ENCODE measurements at regions not wholly inside any gene's neighbourhood (a gene's known extent, or its start where the extent isn't known, plus 50 kb on each side); places are given as distances from the start of the nearest gene placed in this dataset.
A peak's percentile ranks its signal among the peaks of the same experiment; 100 is the strongest.
"Not testable (repeated sequence)": the region's sequence is repeated elsewhere in the genome, so short reads cannot be mapped to it uniquely, and the experiment has no call there.

- not testable (repeated sequence) for H3K27me3 ChIP-seq, H3K9ac ChIP-seq, H3K4me1 ChIP-seq, H3K36me3 ChIP-seq, H3K4me2 ChIP-seq, H3K4me3 ChIP-seq, H4K20me1 ChIP-seq, H3K9me3 ChIP-seq
- peak overlapping the region; percentile 41; the same call in 1 of the 2 replicates for H3K27ac ChIP-seq
These were observed 238.1 kb downstream of the GOLGA6L6 start for GRCh38 chr15:20303248-20304171.

GRCh38 chr15:20302141-20303069 is 239.2 kb downstream of the GOLGA6L6 start:
- not testable (repeated sequence) for H4K20me1 ChIP-seq, H3K27me3 ChIP-seq, H3K4me3 ChIP-seq, H3K4me1 ChIP-seq, H3K36me3 ChIP-seq, H3K27ac ChIP-seq, H3K9ac ChIP-seq, H3K4me2 ChIP-seq, H3K9me3 ChIP-seq

DNA sequence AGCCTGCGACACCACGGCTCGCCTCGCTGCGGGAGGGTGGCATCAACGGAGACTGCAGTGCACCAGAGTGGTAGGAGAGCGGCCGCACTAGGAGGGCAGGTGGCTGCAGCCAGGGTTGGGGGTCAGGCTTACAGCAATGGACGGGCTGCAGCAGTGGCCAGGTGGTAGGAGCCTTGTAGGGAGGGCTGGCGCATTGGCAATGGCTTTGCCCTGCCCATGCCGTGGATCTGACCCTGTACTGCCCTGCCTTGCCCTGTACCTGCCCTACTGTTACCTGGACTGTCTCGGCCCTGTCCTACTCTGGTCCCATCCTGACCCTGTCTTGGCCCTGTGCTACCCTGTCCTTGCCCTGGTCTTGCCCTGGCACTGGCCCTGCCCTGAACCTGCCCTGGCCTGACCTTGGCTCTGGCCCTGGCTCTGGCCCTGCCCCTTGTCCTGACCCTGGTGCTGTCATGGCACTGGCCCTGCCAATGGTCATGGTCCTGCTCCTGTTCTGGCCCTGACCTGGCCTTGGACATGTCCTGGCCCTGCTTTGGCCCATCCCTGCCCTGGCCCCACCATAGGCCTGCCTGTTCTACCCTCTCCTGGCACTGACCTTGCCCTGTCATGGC is 240.0 kb downstream of the GOLGA6L6 start:
- H3K9me3 ChIP-seq, H3K9ac ChIP-seq, H3K27ac ChIP-seq, H3K27me3 ChIP-seq, H3K4me3 ChIP-seq, H4K20me1 ChIP-seq, H3K36me3 ChIP-seq, H3K4me1 ChIP-seq, H3K4me2 ChIP-seq: not testable (repeated sequence)

- H3K9me3 ChIP-seq, H3K4me1 ChIP-seq, H3K4me2 ChIP-seq, H3K9ac ChIP-seq, H3K4me3 ChIP-seq, H3K27ac ChIP-seq, H3K36me3 ChIP-seq, H3K27me3 ChIP-seq, H4K20me1 ChIP-seq: not testable (repeated sequence)
These were observed 240.6 kb downstream of the GOLGA6L6 start for GRCh38 chr15:20301041-20301390.

DNA sequence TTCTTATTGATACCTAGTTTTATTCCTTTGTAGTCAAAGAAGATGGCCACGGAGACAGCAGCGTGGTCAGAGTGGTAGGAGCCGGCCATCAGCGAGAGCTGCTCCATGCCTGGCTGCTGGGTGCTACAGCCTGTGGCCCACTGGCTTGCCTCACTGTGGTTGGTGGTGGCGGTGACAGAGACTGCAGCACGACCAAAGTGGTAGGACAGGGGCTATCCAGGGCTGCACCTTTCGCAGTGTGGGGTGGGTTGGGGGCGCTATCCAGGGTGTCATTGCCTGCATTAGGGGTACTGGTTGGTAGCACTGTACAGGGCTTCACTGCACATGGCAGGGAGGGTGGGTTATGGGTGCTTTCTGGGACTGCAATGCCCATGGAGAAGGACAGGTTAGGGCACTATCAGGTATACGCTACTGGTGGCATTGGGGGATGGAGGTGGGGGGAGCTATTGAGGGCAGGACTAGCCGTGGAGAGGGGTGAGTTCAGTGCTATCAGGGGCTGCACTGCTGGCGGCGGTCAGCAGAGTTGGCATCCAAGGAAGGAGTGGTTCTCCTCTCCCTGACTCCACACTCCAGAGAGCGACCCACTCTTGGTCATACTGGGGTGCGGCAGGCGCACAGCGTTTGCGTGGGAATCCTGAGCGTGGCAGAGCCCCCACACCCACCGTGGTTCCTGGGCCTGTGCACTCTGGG is 241.1 kb downstream of the GOLGA6L6 start:
- H3K27ac ChIP-seq, H3K27me3 ChIP-seq, H3K36me3 ChIP-seq, H3K4me3 ChIP-seq, H3K4me2 ChIP-seq, H3K9me3 ChIP-seq, H4K20me1 ChIP-seq, H3K9ac ChIP-seq, H3K4me1 ChIP-seq: not testable (repeated sequence)

DNA sequence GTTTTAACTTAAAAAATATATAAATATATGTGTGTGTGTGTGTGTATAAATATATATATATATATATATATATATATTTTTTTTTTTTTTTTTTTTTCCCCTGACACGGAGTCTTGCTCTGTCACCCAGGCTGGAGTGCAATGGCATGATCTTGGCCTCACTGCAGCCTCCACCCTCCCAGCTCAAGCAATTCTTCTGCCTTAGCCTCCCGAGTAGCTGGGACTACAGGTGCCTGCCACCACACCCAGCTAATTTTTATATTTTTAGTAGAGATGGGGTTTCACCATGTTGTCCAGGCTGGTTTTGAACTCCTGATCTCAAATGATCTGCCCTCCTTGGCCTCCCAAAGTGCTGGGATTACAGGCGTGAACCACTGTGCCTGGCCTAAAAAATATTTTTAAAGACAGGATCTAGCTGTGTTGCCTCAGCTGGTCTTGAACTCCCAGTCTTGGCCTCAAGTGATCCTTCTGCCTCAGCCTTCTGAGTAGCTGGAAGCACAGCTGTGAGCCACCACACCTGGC is 243.9 kb downstream of the GOLGA6L6 start:
- H3K4me1 ChIP-seq, H3K36me3 ChIP-seq, H3K27me3 ChIP-seq, H3K4me2 ChIP-seq, H3K27ac ChIP-seq, H4K20me1 ChIP-seq, H3K9ac ChIP-seq, H3K4me3 ChIP-seq: not testable (repeated sequence)
- H3K9me3 ChIP-seq: peaks cover 16% of the 10 kb centered on the region

- H3K36me3 ChIP-seq, H3K27me3 ChIP-seq, H3K9ac ChIP-seq, H3K4me3 ChIP-seq, H3K4me2 ChIP-seq, H3K4me1 ChIP-seq, H3K27ac ChIP-seq, H4K20me1 ChIP-seq: not testable (repeated sequence)
- H3K9me3 ChIP-seq: peaks cover 16% of the 10 kb centered on the region
These were observed 245.3 kb downstream of the GOLGA6L6 start for GRCh38 chr15:20296261-20296660.

- Histone ChIP-seq H4K20me1 (no peaks in the 10 kb centered on the region), H3K27ac (no peak overlapping the region), H3K36me3 (no peaks in the 10 kb centered on the region), H3K4me3 (no peak overlapping the region; the same call in 1 of the 2 replicates), H3K9me3 (peaks cover 16% of the 10 kb centered on the region), H3K4me1 (no peaks in the 10 kb centered on the region), H3K4me2 (no peak overlapping the region), H3K27me3 (no peaks in the 10 kb centered on the region), H3K9ac (no peak overlapping the region)
- no peak for TF ChIP-seq Cebpa-rat (IDR thresholded peaks at IDR 0.05)
These were observed 246.3 kb downstream of the GOLGA6L6 start for GRCh38 chr15:20295238-20295811.

DNA sequence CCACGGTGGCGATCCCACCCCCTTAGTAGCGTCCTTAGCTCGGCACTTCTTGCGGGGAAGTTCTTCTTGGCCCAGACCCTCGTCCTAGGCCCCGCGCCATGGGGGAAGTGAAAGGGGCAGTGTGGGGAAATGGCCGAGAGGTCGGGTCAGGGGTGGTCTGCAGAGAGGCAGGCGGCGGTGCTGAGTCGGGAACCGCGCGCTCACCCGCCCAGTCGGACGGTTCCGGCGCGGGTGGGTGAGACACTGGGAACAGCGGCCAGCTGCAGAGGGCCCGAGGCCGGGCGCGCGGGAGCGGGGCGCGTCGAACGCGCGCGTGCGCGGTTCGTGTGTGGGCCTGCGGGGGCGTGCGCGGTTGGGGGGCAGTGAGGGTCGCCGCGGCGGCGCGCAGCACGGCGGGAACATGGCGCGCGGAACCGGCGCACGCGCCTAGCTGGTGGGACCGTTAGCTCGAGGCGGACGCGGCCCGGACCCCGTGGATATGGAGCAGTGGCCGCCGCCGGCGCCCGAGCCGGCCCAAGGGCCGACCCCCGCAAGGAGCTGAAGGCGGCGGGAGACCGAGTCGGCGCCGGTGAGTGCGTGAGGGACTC is 246.9 kb downstream of the GOLGA6L6 start:
- no peak overlapping the region; the same call in 1 of the 2 replicates for H3K4me3 ChIP-seq
- no peaks in the 10 kb centered on the region for H3K4me1 ChIP-seq
- no peaks in the 10 kb centered on the region for H4K20me1 ChIP-seq
- peaks cover 16% of the 10 kb centered on the region for H3K9me3 ChIP-seq
- no peak overlapping the region for H3K9ac ChIP-seq
- no peak for TF ChIP-seq Cebpa-rat (IDR thresholded peaks at IDR 0.05)
- no peaks in the 10 kb centered on the region for H3K36me3 ChIP-seq
- H3K27me3 ChIP-seq: no peaks in the 10 kb centered on the region
- H3K27ac ChIP-seq: no peak overlapping the region
- no peak overlapping the region for H3K4me2 ChIP-seq

- H3K36me3 ChIP-seq, H3K4me1 ChIP-seq, H3K4me3 ChIP-seq, H3K27ac ChIP-seq, H3K9ac ChIP-seq, H3K4me2 ChIP-seq, H3K27me3 ChIP-seq, H4K20me1 ChIP-seq: not testable (repeated sequence)
- peaks cover 16% of the 10 kb centered on the region for H3K9me3 ChIP-seq
These were observed 249.1 kb downstream of the GOLGA6L6 start for GRCh38 chr15:20292422-20293005.

GRCh38 chr15:20291616-20292015 is 250.0 kb downstream of the GOLGA6L6 start:
- H3K4me1 ChIP-seq, H3K27ac ChIP-seq, H3K4me3 ChIP-seq, H3K27me3 ChIP-seq, H3K36me3 ChIP-seq, H3K9ac ChIP-seq, H4K20me1 ChIP-seq, H3K4me2 ChIP-seq: not testable (repeated sequence)
- peaks cover 16% of the 10 kb centered on the region for H3K9me3 ChIP-seq

- not testable (repeated sequence) for H3K4me3 ChIP-seq, H4K20me1 ChIP-seq, H3K4me2 ChIP-seq, H3K4me1 ChIP-seq, H3K27ac ChIP-seq, H3K27me3 ChIP-seq, H3K9ac ChIP-seq, H3K36me3 ChIP-seq
- H3K9me3 ChIP-seq: peaks cover 16% of the 10 kb centered on the region
These were observed 251.0 kb downstream of the GOLGA6L6 start for GRCh38 chr15:20290606-20291005.
